Osteoblast (primary cell): ENCODE measurements at regions not wholly inside any gene's neighbourhood (a gene's known extent, or its start where the extent isn't known, plus 50 kb on each side); places are given as distances from the start of the nearest gene placed in this dataset.

ENCODE experiments used
- DNase-seq: peaks from one replicate; pipeline ENCODE4 v3.0.0; 2011; ENCODE audit warnings: low spot score, mixed read lengths; ENCODE audit not compliant: insufficient read length; ENCODE audit errors: missing footprints
- H2AFZ ChIP-seq: 2 replicates; pipeline ENCODE4 v1.6.0; 2011; ENCODE audit warnings: mild to moderate bottlenecking, low read length
- H3K27ac ChIP-seq: 2 replicates; pipeline ENCODE4 v1.5.1; 2011; ENCODE audit warnings: mild to moderate bottlenecking, low read depth, low read length, moderate library complexity
- H3K27me3 ChIP-seq: 2 replicates; pipeline ENCODE4 v1.6.0; 2012; ENCODE audit warnings: mild to moderate bottlenecking, control low read depth, inconsistent platforms, low read length, moderate library complexity; ENCODE audit not compliant: insufficient read depth
- H3K36me3 ChIP-seq: 2 replicates; pipeline ENCODE4 v1.5.1; 2011; ENCODE audit warnings: mild to moderate bottlenecking, low read length, control low read depth, moderate library complexity; ENCODE audit not compliant: insufficient read depth
- H3K4me1 ChIP-seq: 2 replicates; pipeline ENCODE4 v1.5.1; 2011; ENCODE audit warnings: mild to moderate bottlenecking, low read length, control low read depth, moderate library complexity; ENCODE audit not compliant: insufficient read depth
- H3K4me2 ChIP-seq: 2 replicates; pipeline ENCODE4 v1.6.0; 2011; ENCODE audit warnings: mild to moderate bottlenecking, low read length; ENCODE audit not compliant: insufficient read depth
- H3K4me3 ChIP-seq: fragments of 200-600 bp; sonication (generic); 3 replicates; pipeline ENCODE4 v1.5.1; 2012; ENCODE audit warnings: mild to moderate bottlenecking, low read length, inconsistent platforms; ENCODE audit not compliant: insufficient read depth
- H3K79me2 ChIP-seq: 2 replicates; pipeline ENCODE4 v1.6.0; 2012; ENCODE audit warnings: mild to moderate bottlenecking, low read length, control low read depth, inconsistent platforms; ENCODE audit not compliant: insufficient read depth
- H3K9me3 ChIP-seq: 2 replicates; pipeline ENCODE4 v1.5.1; 2011; ENCODE audit warnings: low read depth, low read length, control low read depth
- H4K20me1 ChIP-seq: 2 replicates; pipeline ENCODE4 v1.6.0; 2012; ENCODE audit warnings: mild to moderate bottlenecking, low read length, control low read depth; ENCODE audit not compliant: insufficient read depth
- CTCF ChIP-seq: IDR thresholded peaks from 2 replicates; pipeline ENCODE4 v1.5.1; 2011; ENCODE audit warnings: mild to moderate bottlenecking, low read depth, low read length, moderate library complexity; ENCODE audit errors: extremely low read depth

DNA sequence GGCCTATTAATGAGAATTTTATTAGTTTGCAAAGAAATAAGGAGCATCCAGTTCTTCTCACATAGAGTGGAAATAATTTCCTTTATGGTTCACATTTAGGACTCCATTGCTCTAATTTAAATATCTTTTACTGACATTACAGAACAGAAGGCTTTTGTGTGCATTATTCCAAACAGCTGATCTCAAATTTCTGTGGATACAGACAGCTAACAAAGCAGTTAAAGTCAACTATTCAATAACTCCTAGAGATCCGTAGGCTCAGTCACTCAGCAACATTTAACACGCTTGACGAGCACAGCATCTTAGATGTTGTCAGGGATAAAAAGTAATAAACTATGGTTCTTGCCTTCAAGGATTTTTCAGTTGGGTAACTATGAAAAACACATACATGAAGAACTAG is 305.8 kb upstream of the SYNCRIP start:
- Histone ChIP-seq H3K79me2 (no peaks in the 10 kb centered on the region), H3K4me1 (no peaks in the 10 kb centered on the region), H3K36me3 (no peaks in the 10 kb centered on the region), H3K4me3 (no peak overlapping the region), H3K4me2 (no peak overlapping the region), H2AFZ (no peak overlapping the region), H3K9me3 (no peaks in the 10 kb centered on the region), H3K27me3 (no peaks in the 10 kb centered on the region), H4K20me1 (no peaks in the 10 kb centered on the region), H3K27ac (no peak overlapping the region)
- no peak for TF ChIP-seq CTCF
- DNase-seq = no peak

DNA sequence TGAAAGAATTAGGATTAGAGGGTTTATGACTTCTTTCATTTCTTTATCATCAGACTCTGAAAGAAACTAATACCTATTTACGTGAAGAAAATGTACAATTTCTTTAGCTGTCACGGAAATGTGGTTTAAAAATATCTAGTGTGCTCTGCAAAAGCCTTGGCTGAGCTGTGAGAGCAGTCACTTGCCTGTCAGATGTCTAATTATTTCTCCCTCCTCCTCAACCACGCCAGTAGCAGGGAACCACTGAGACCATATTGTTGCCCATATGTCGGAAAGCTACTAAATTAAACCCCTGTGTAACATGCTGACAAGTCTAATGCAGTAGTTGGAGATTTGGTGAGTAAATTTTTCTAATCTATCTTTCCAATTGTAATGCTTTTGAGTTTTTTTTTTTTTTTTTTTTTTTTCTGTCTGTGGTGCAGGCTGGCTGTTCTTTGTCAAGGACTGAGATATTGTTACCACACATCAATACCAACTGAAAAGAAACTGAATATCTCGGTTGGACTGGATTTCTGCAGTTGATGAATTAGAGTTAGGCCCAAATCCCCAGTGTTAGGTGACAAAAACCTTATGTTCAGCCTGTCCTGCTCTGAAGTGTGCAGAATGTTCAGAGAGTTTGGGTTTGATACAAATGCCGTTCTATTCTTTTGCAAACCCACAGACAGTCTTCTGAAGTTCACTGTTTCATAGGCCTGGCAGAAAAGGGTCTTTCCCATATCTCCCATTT is 302.9 kb upstream of the SYNCRIP start:
- Histone ChIP-seq H2AFZ (no peak overlapping the region), H3K4me1 (no peaks in the 10 kb centered on the region), H4K20me1 (no peaks in the 10 kb centered on the region), H3K36me3 (no peaks in the 10 kb centered on the region), H3K79me2 (no peaks in the 10 kb centered on the region), H3K27ac (no peak overlapping the region), H3K4me3 (no peak overlapping the region), H3K4me2 (no peak overlapping the region), H3K9me3 (no peaks in the 10 kb centered on the region), H3K27me3 (no peaks in the 10 kb centered on the region)
- no peak for DNase-seq
- TF ChIP-seq CTCF = no peak

- Histone ChIP-seq H3K27ac (no peak overlapping the region), H3K4me1 (no peaks in the 10 kb centered on the region), H3K9me3 (no peaks in the 10 kb centered on the region), H4K20me1 (no peaks in the 10 kb centered on the region), H3K27me3 (no peaks in the 10 kb centered on the region), H3K4me3 (no peak overlapping the region), H3K4me2 (no peak overlapping the region), H2AFZ (no peak overlapping the region), H3K79me2 (no peaks in the 10 kb centered on the region), H3K36me3 (no peaks in the 10 kb centered on the region)
- no peak for DNase-seq
- no peak for TF ChIP-seq CTCF
These were observed 302.1 kb upstream of the SYNCRIP start for GRCh38 chr6:85944776-85945175.

DNA sequence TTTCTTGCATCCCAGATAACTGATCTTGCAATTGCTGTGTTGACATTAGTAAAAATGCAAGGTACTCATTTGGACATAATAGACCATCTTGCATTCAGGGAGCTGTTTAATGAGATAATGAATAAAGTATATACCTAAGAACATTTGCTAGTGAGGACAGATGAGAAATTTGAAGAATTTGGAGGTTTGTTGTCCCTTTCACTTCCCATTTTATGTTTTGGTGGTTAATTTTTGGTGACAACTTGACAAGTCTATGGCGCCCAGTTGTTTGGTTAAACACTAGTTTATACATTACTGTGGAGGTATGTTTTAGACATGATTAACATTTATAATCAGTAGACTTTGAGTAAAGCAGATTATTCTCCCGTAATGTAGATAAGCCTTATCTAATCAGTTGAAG is 300.2 kb upstream of the SYNCRIP start:
- Histone ChIP-seq H3K4me1 (no peaks in the 10 kb centered on the region), H3K9me3 (no peaks in the 10 kb centered on the region), H2AFZ (no peak overlapping the region), H3K27me3 (no peaks in the 10 kb centered on the region), H3K36me3 (no peaks in the 10 kb centered on the region), H3K4me3 (no peak overlapping the region), H4K20me1 (no peaks in the 10 kb centered on the region), H3K79me2 (no peaks in the 10 kb centered on the region), H3K4me2 (no peak overlapping the region), H3K27ac (no peak overlapping the region)
- TF ChIP-seq CTCF = no peak
- no peak for DNase-seq
